ENCODE measurements at regions not wholly inside any gene's neighbourhood (a gene's known extent, or its start where the extent isn't known, plus 50 kb on each side); places are given as distances from the start of the nearest gene placed in this dataset.

DNA sequence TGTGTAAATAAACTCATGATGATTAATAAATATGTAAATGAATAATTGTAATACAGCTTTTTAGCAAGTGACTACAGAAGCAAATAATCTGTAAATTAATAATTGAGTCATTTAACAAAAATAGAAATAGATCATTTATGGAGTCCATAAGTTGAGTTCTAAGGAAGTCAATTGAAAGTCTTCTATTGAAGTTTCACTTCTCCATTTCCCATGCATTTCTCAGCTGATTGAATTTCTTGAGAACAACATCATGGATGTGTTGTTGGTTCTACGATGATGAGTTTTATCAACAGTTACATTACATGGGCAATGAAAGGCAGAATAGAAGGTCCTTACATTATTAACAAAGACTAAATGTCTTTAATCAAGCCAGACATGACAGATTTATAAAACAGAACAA, 290.4 kb downstream of the MAP2K6 start:
- ATAC-seq (no peak), DNase-seq (no peak)
- TF ChIP-seq CTCF (IDR thresholded peaks at IDR 0.05), result no peak
- Histone ChIP-seq H3K4me3 (no peak overlapping the region), H3K9me3 (no peaks in the 10 kb centered on the region), H3K36me3 (no peaks in the 10 kb centered on the region), H3K27ac (no peak overlapping the region), H3K27me3 (no peaks in the 10 kb centered on the region), H3K4me1 (no peaks in the 10 kb centered on the region)
- intact Hi-C loops (cut with DNase I), result no loop called here

GRCh38 chr17:69706127-69706526, 291.6 kb downstream of the MAP2K6 start:
- Histone ChIP-seq H3K27ac (no peak overlapping the region), H3K4me1 (no peaks in the 10 kb centered on the region), H3K27me3 (no peaks in the 10 kb centered on the region), H3K9me3 (no peaks in the 10 kb centered on the region), H3K4me3 (no peak overlapping the region), H3K36me3 (no peaks in the 10 kb centered on the region)
- DNase-seq, result no peak
- ATAC-seq, result no peak
- intact Hi-C loops (cut with DNase I), result no loop called here
- no peak for TF ChIP-seq CTCF (IDR thresholded peaks at IDR 0.05)

DNA sequence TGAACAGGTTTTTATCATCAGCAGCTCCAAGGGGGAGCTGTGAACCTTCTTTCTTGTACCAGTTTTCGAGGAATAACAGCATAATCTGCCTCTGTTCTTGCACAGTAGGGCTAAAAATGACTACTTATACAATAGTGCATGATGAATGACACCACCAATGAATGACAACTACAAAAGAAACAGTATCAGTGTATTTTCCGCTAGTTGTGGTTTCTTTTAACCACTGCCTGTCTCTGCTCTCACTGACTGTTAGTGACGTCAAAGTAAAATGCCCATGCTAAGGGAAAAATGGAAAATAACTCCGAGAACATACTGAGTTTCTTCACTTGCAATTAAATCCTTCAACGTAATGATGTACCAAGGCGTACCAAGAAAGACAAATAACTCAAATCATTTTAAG, 294.9 kb downstream of the MAP2K6 start:
- Histone ChIP-seq H3K4me3 (no peak overlapping the region), H3K36me3 (no peaks in the 10 kb centered on the region), H3K27ac (no peak overlapping the region), H3K9me3 (no peaks in the 10 kb centered on the region), H3K4me1 (no peaks in the 10 kb centered on the region), H3K27me3 (no peaks in the 10 kb centered on the region)
- ATAC-seq (no peak), DNase-seq (no peak)
- intact Hi-C loops (cut with DNase I), result no loop called here
- no peak for TF ChIP-seq CTCF (IDR thresholded peaks at IDR 0.05)

GRCh38 chr17:69710926-69711325, 296.4 kb downstream of the MAP2K6 start:
- H3K36me3 ChIP-seq, result no peaks in the 10 kb centered on the region
- H3K4me1 ChIP-seq, result no peaks in the 10 kb centered on the region
- no peak for DNase-seq
- intact Hi-C loops (cut with DNase I), result no loop called here
- no peak for TF ChIP-seq CTCF (IDR thresholded peaks at IDR 0.05)
- no peak for ATAC-seq
- no peak overlapping the region for H3K4me3 ChIP-seq
- no peaks in the 10 kb centered on the region for H3K9me3 ChIP-seq
- no peak overlapping the region for H3K27ac ChIP-seq
- no peaks in the 10 kb centered on the region for H3K27me3 ChIP-seq

GRCh38 chr17:69711541-69711940, 297.0 kb downstream of the MAP2K6 start:
- no peak for ATAC-seq
- Histone ChIP-seq H3K27me3 (no peaks in the 10 kb centered on the region), H3K4me1 (no peaks in the 10 kb centered on the region), H3K36me3 (no peaks in the 10 kb centered on the region), H3K9me3 (no peaks in the 10 kb centered on the region), H3K4me3 (no peak overlapping the region), H3K27ac (no peak overlapping the region)
- intact Hi-C loops (cut with DNase I), result no loop called here
- DNase-seq, result no peak
- TF ChIP-seq CTCF (IDR thresholded peaks at IDR 0.05), result no peak

- TF ChIP-seq CTCF (IDR thresholded peaks at IDR 0.05), result no peak
- no peak overlapping the region for H3K27ac ChIP-seq
- intact Hi-C loops (cut with DNase I), result no loop called here
- ATAC-seq (no peak), DNase-seq (no peak)
- H3K4me3 ChIP-seq, result no peak overlapping the region
- H3K36me3 ChIP-seq, result no peaks in the 10 kb centered on the region
- H3K4me1 ChIP-seq, result no peaks in the 10 kb centered on the region
- H3K9me3 ChIP-seq, result no peaks in the 10 kb centered on the region
- H3K27me3 ChIP-seq, result no peaks in the 10 kb centered on the region
Observed at GRCh38 chr17:69712801-69713311, 298.4 kb downstream of the MAP2K6 start.

Data from upper lobe of right lung (tissue), 1 donor.